HL-60 (cell line): ENCODE measurements at regions not wholly inside any gene's neighbourhood (a gene's known extent, or its start where the extent isn't known, plus 50 kb on each side); places are given as distances from the start of the nearest gene placed in this dataset.

Experiments used
- DNase-seq, 2 experiments: peaks; one replicate each; pipeline ENCODE4 v3.0.0-alpha.2; 2010 to 2020; ENCODE audit warnings: low read depth in 1 of 2, low spot score in 1 of 2
- H3K27ac ChIP-seq: fragments of 250-450 bp; sonication (Bioruptor Pico); replicated peaks from 2 replicates; pipeline ENCODE4 v1.5.1; 2020; ENCODE audit warnings: mild to moderate bottlenecking, moderate library complexity
- H3K27me3 ChIP-seq: fragments of 250-450 bp; sonication (Bioruptor Pico); 2 replicates; pipeline ENCODE4 v1.5.1; 2021; ENCODE audit warnings: mild to moderate bottlenecking, moderate library complexity; ENCODE audit not compliant: insufficient read depth, poor library complexity, severe bottlenecking
- H3K4me3 ChIP-seq: replicated peaks from 2 replicates; pipeline ENCODE4 v1.5.1; 2011; ENCODE audit warnings: mild to moderate bottlenecking, control low read depth, low read length; ENCODE audit not compliant: insufficient read depth
- GABPA ChIP-seq: IDR thresholded peaks from 2 replicates; pipeline ENCODE4 v1.6.1; 2012; ENCODE audit warnings: low read depth
- POLR2AphosphoS5 ChIP-seq: IDR thresholded peaks from 2 replicates; pipeline ENCODE4 v1.6.1; 2012; ENCODE audit warnings: low read depth
- REST ChIP-seq: IDR thresholded peaks from 2 replicates; pipeline ENCODE4 v1.6.1; 2012; ENCODE audit warnings: low read depth; ENCODE audit not compliant: insufficient replicate concordance
- SPI1 ChIP-seq: IDR thresholded peaks from 2 replicates; pipeline ENCODE4 v1.6.1; 2012; ENCODE audit warnings: low read depth, mild to moderate bottlenecking, borderline replicate concordance
- TF ChIP-seq, protein P1 (sequence below): IDR thresholded peaks from one replicate; pipeline ENCODE4 v1.5.1; 2011; ENCODE audit warnings: low read length, control low read depth, inconsistent platforms; ENCODE audit not compliant: insufficient read depth

DNA sequence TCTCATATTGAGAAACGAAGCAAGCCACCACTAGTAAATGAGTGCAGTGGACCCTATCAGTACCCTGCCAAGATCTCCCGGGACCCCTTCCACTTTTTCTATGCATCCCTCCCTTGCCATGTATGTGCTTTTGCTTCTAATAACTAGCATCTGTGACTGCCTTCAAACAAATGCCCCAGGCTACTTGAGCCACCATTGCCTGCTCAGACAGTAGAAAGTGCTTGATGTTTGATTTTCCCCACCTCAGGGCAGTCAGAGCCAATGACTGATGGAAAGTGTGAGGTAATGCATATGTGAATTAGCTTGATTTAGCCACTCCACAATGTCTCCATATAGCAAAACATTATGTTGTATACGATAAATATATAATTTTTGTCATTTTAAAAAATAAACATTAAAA is 797.3 kb upstream of the ACO1 start:
- no peak for DNase-seq
- no peak overlapping the region for H3K4me3 ChIP-seq
- TF ChIP-seq GABPA (no peak), REST (no peak)
- TF ChIP-seq, protein P1, sequence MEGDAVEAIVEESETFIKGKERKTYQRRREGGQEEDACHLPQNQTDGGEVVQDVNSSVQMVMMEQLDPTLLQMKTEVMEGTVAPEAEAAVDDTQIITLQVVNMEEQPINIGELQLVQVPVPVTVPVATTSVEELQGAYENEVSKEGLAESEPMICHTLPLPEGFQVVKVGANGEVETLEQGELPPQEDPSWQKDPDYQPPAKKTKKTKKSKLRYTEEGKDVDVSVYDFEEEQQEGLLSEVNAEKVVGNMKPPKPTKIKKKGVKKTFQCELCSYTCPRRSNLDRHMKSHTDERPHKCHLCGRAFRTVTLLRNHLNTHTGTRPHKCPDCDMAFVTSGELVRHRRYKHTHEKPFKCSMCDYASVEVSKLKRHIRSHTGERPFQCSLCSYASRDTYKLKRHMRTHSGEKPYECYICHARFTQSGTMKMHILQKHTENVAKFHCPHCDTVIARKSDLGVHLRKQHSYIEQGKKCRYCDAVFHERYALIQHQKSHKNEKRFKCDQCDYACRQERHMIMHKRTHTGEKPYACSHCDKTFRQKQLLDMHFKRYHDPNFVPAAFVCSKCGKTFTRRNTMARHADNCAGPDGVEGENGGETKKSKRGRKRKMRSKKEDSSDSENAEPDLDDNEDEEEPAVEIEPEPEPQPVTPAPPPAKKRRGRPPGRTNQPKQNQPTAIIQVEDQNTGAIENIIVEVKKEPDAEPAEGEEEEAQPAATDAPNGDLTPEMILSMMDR: no peak
- no peaks in the 10 kb centered on the region for H3K27me3 ChIP-seq
- no peak overlapping the region for H3K27ac ChIP-seq

GRCh38 chr9:31588006-31588405 is 796.4 kb upstream of the ACO1 start:
- TF ChIP-seq GABPA: no peak
- no peak for TF ChIP-seq SPI1
- no peak for TF ChIP-seq POLR2AphosphoS5
- TF ChIP-seq, protein P1: no peak
- TF ChIP-seq REST: no peak
- DNase-seq: no peak
- H3K27ac ChIP-seq: no peak overlapping the region
- no peaks in the 10 kb centered on the region for H3K27me3 ChIP-seq
- no peak overlapping the region for H3K4me3 ChIP-seq

- no peak for DNase-seq
- H3K4me3 ChIP-seq: no peak overlapping the region
- no peak overlapping the region for H3K27ac ChIP-seq
- TF ChIP-seq SPI1 (no peak), POLR2AphosphoS5 (no peak), REST (no peak)
- TF ChIP-seq, protein P1: no peak
- no peaks in the 10 kb centered on the region for H3K27me3 ChIP-seq
Measured at GRCh38 chr9:31588756-31589155, 795.7 kb upstream of the ACO1 start.
